Spleen (tissue), 11 donors: ENCODE measurements at regions not wholly inside any gene's neighbourhood (a gene's known extent, or its start where the extent isn't known, plus 50 kb on each side); places are given as distances from the start of the nearest gene placed in this dataset.

Experiments used
- DNase-seq: peaks from one replicate; pipeline ENCODE4 v3.0.0-alpha.2; 2020
- H3K27ac ChIP-seq, 8 donors: fragments of 200-600 bp; sonication (generic) in 7 of 8; 1 replicate in 4 of 8; 2 replicates in 4 of 8; pipeline versions ENCODE4 v1.5.0 to v1.8.0; 2016 to 2021; ENCODE audit warnings: inconsistent platforms in 4 of 8, mild to moderate bottlenecking in 4 of 8, moderate library complexity in 1 of 8
- H3K27me3 ChIP-seq, 7 donors: fragments of 200-600 bp; sonication (generic) in 6 of 7; replicated peaks in 1 of 7; 1 replicate in 4 of 7; 2 replicates in 3 of 7; pipeline versions ENCODE4 v1.5.0 to v1.8.0; 2016 to 2021; ENCODE audit warnings: inconsistent platforms in 3 of 7, mild to moderate bottlenecking in 1 of 7
- H3K36me3 ChIP-seq, 6 donors: fragments of 200-600 bp; sonication (generic) in 5 of 6; 1 replicate in 4 of 6; 2 replicates in 2 of 6; pipeline versions ENCODE4 v1.5.0 to v1.8.0; 2016 to 2021; ENCODE audit warnings: inconsistent platforms in 2 of 6
- H3K4me1 ChIP-seq, 6 donors: fragments of 200-600 bp; sonication (generic) in 5 of 6; 1 replicate in 3 of 6; 2 replicates in 3 of 6; pipeline versions ENCODE4 v1.5.0 to v1.8.0; 2016 to 2021; ENCODE audit warnings: inconsistent platforms in 3 of 6
- H3K4me3 ChIP-seq, 8 donors: fragments of 200-600 bp; sonication (generic) in 7 of 8; 1 replicate in 4 of 8; 2 replicates in 4 of 8; pipeline versions ENCODE4 v1.5.0 to v1.8.0; 2016 to 2021; ENCODE audit warnings: inconsistent platforms in 4 of 8, mild to moderate bottlenecking in 4 of 8, moderate library complexity in 2 of 8
- H3K9me3 ChIP-seq, 8 donors: fragments of 200-600 bp; sonication (generic) in 7 of 8; 1 replicate in 4 of 8; 2 replicates in 4 of 8; pipeline versions ENCODE4 v1.5.0 to v1.8.0; 2016 to 2021; ENCODE audit warnings: inconsistent platforms in 4 of 8
- POLR2A ChIP-seq, 3 donors: fragments of 450-650 bp; IDR thresholded peaks; one replicate each; pipeline ENCODE4 v1.5.1; 2017; ENCODE audit warnings: antibody characterized with exemption in 3 of 3, mild to moderate bottlenecking in 1 of 3
- POLR2AphosphoS5 ChIP-seq, 3 donors: sonication (generic); formaldehyde crosslinking; IDR thresholded peaks; one replicate each; pipeline ENCODE4 v1.5.1; 2017; ENCODE audit warnings: antibody characterized with exemption in 3 of 3
- WGBS, 5 donors: extraction: QIAGEN DNeasy Blood & Tissue Kit in 3 of 5; methylation state at CpG; one replicate each; pipeline versions ENCODE4 v1.1.5 to v1.1.7; 2013 to 2018; 5-methylcytosine and 5-hydroxymethylcytosine counted together
- intact Hi-C: fragments of 100-400 bp; cut with DNase I; formaldehyde crosslinking; loops from one replicate; pipeline ENCODE4 v1.15.0; 2023; ENCODE audit warnings: low total_unique reads
- TF ChIP-seq, protein P1 (sequence below), 11 experiments: fragments of 200-600 bp in 7 of 11; fragments of 450-650 bp in 4 of 11; sonication (generic) in 4 of 11; IDR thresholded peaks in 8 of 11; conservative IDR thresholded peaks in 3 of 11; 1 replicate in 7 of 11; 2 replicates in 4 of 11; pipeline versions ENCODE4 v1.4.0 to v1.8.0; 2016 to 2021; ENCODE audit warnings: antibody characterized with exemption in 11 of 11, inconsistent platforms in 4 of 11, mild to moderate bottlenecking in 1 of 11
- donor health status: healthy with polysubstance abuse.
- donor health status: DM: no; HTN: no; CAD: no; lungs with moderate emphysema.
- donor health status: DM: no; HTN: no; CAD: no.
- donor health status: Bipolar disorder and iron deficiency.
- donor health status: healthy.
- donor health status: DM: no; HTN: no; CAD: no.
- donor health status: DM: yes; HTN: yes; CAD: no.

DNA sequence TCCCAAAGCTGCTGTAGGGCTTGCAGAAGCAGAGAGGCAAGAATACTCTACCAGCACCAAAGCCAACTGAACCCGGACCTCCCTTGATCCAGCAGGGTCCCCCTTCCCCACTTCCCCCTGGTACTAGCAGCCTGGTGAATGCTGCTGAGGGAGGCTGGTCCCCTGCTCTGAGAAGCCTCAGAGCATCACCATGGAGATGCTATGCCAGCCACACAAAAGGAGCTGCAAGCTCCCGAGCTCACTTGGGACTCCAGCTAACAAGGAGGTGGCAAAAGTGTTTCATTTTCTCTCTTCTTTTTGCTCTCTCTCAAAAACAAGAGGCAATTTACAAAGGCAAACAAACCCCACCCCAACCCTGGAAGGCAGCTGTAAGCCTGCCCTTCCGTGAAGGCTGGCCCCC lies 509.8 kb downstream of the BUD13 start:
- TF ChIP-seq, protein P1, sequence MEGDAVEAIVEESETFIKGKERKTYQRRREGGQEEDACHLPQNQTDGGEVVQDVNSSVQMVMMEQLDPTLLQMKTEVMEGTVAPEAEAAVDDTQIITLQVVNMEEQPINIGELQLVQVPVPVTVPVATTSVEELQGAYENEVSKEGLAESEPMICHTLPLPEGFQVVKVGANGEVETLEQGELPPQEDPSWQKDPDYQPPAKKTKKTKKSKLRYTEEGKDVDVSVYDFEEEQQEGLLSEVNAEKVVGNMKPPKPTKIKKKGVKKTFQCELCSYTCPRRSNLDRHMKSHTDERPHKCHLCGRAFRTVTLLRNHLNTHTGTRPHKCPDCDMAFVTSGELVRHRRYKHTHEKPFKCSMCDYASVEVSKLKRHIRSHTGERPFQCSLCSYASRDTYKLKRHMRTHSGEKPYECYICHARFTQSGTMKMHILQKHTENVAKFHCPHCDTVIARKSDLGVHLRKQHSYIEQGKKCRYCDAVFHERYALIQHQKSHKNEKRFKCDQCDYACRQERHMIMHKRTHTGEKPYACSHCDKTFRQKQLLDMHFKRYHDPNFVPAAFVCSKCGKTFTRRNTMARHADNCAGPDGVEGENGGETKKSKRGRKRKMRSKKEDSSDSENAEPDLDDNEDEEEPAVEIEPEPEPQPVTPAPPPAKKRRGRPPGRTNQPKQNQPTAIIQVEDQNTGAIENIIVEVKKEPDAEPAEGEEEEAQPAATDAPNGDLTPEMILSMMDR (IDR thresholded peaks at IDR 0.05 in 8 of 11, conservative IDR thresholded peaks at IDR 0.05 in 3 of 11): no peak
- TF ChIP-seq POLR2A (IDR thresholded peaks at IDR 0.05): no peak
- no peak for TF ChIP-seq POLR2AphosphoS5 (IDR thresholded peaks at IDR 0.05)
- no peak for DNase-seq
- no peak overlapping the region for H3K4me3 ChIP-seq
- H3K4me1 ChIP-seq: no peaks in the 10 kb centered on the region
- H3K36me3 ChIP-seq: no peaks in the 10 kb centered on the region
- intact Hi-C loops: no loop called here
- H3K27ac ChIP-seq: no peak overlapping the region
- WGBS, 5 donors: 9 to 40% (median 34%) methylated on average over 2 to 3 of the region's 3 CpGs
- no peaks in the 10 kb centered on the region for H3K9me3 ChIP-seq
- peaks cover 0 to 38% (median 0%) of the 10 kb centered on the region in 7 donors for H3K27me3 ChIP-seq

DNA sequence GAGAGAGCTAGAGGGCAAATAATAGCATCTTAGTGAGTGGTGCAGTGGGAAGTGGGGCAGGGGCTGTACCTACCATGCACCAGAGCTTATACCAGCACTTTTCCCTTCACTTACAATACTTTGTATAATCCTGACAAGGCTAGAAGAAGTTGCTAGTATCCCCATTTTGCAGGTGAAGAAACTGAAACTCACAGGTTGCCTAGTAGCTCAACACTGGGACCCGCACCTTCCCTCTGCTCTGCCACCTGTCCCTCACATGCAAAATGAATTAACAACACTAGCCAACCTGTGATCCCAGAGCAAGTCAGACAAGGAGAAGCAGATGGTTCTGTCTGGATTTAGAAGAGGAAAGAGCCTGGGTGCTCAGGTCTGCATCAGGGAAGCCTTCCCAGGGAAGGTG lies 510.4 kb downstream of the BUD13 start:
- DNase-seq: no peak
- intact Hi-C loops: no loop called here
- no peaks in the 10 kb centered on the region for H3K9me3 ChIP-seq
- H3K4me1 ChIP-seq: no peaks in the 10 kb centered on the region
- WGBS, 5 donors: 77 to 97% (median 93%) methylated on average over 1 of the region's 1 CpG
- no peaks in the 10 kb centered on the region for H3K36me3 ChIP-seq
- no peak overlapping the region for H3K27ac ChIP-seq
- no peak for TF ChIP-seq POLR2AphosphoS5 (IDR thresholded peaks at IDR 0.05)
- peaks cover 0 to 38% (median 0%) of the 10 kb centered on the region in 7 donors for H3K27me3 ChIP-seq
- no peak overlapping the region for H3K4me3 ChIP-seq

DNA sequence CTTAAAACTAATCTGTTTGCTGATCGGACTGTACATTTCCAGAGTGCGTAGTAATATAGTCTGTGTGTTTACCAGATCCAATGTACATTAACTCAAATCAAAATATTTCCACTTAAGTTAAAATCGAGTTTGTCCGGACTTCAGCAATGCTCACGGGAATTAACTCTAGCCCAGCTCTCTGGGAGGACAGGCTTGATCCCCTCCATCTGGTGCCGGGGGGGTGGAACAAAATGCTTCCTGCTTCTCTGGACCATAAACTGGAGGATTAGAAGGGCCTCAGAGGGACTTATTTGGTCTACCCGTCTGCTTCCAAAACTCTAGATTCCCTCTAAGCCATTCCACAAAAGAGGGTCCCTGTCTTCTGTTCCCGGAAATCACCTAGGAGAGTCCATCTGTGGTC lies 511.2 kb downstream of the BUD13 start:
- H3K36me3 ChIP-seq: no peaks in the 10 kb centered on the region
- H3K27me3 ChIP-seq: peaks cover 0 to 38% (median 0%) of the 10 kb centered on the region in 7 donors
- DNase-seq: no peak
- H3K9me3 ChIP-seq: no peaks in the 10 kb centered on the region
- no peak for TF ChIP-seq POLR2AphosphoS5 (IDR thresholded peaks at IDR 0.05)
- no peaks in the 10 kb centered on the region for H3K4me1 ChIP-seq
- no peak overlapping the region for H3K27ac ChIP-seq
- intact Hi-C loops: no loop called here
- H3K4me3 ChIP-seq: no peak overlapping the region
- 78 to 90% (median 81%) methylated on average over 8 of the region's 8 CpGs for WGBS, 5 donors

DNA sequence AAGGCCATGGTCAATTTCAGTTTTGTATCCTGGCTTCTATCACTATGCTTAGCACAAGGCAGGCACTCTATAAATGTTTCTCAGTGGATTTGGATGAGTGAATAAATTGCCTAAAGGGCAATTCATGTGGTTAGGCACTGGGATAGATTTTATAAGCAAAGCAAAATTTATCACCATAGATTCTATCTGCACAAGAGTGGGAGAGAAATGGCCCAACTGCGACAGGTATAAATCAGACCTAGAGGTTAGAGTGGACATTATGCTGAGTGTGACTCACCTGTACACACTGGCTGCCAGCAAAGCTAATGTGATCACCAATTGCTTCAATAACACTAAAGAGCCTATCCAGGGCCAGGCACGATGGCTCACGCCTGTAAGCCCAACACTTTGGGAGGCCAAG lies 514.0 kb downstream of the BUD13 start:
- intact Hi-C loops: no loop called here
- no peaks in the 10 kb centered on the region for H3K4me1 ChIP-seq
- H3K36me3 ChIP-seq: no peaks in the 10 kb centered on the region
- TF ChIP-seq, protein P1 (IDR thresholded peaks at IDR 0.05 in 8 of 11, conservative IDR thresholded peaks at IDR 0.05 in 3 of 11): no peak
- TF ChIP-seq POLR2AphosphoS5 (IDR thresholded peaks at IDR 0.05) (no peak), POLR2A (IDR thresholded peaks at IDR 0.05) (no peak)
- no peak overlapping the region for H3K4me3 ChIP-seq
- peaks cover 0 to 27% (median 0%) of the 10 kb centered on the region in 7 donors for H3K27me3 ChIP-seq
- no peaks in the 10 kb centered on the region for H3K9me3 ChIP-seq
- no peak for DNase-seq
- no peak overlapping the region for H3K27ac ChIP-seq
- 86 to 97% (median 91%) methylated on average over 3 of the region's 3 CpGs for WGBS, 5 donors

DNA sequence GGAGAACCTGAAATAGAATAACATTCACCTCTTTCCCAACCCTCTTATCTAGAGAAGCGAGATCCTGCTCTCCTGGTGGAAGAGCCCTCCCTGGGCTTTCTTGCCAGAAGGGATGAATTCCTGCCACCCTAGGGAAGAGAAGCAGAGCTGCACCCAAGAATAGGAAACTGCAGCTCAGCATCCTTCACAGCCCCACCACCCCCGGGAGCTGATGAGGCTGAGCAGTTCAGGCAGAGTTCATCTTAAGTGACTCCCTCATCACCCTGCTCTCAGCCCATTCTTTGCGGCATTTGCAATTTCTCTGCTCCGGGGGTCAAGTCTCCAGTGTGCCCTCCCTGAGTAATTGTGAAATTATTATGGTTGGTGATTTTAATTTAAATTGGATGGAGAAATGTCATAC lies 514.9 kb downstream of the BUD13 start:
- Histone ChIP-seq H3K4me1 (no peaks in the 10 kb centered on the region), H3K4me3 (no peak overlapping the region), H3K36me3 (no peaks in the 10 kb centered on the region), H3K27ac (no peak overlapping the region), H3K27me3 (peaks cover 0 to 19% (median 0%) of the 10 kb centered on the region in 7 donors), H3K9me3 (no peaks in the 10 kb centered on the region)
- WGBS, 5 donors: 54 to 85% (median 75%) methylated on average over 4 of the region's 4 CpGs
- DNase-seq: no peak
- intact Hi-C loops: no loop called here
- TF ChIP-seq POLR2AphosphoS5 (IDR thresholded peaks at IDR 0.05) (no peak), POLR2A (IDR thresholded peaks at IDR 0.05) (no peak)
- TF ChIP-seq, protein P1 (IDR thresholded peaks at IDR 0.05 in 8 of 11, conservative IDR thresholded peaks at IDR 0.05 in 3 of 11): no peak
